Smooth muscle cell of the brain vasculature (primary cell): ENCODE measurements at regions not wholly inside any gene's neighbourhood (a gene's known extent, or its start where the extent isn't known, plus 50 kb on each side); places are given as distances from the start of the nearest gene placed in this dataset.
"Not testable (repeated sequence)": the region's sequence is repeated elsewhere in the genome, so short reads cannot be mapped to it uniquely, and the experiment has no call there.

Source experiments
- DNase-seq: peaks from one replicate; pipeline ENCODE4 v3.0.0-alpha.2; 2012; ENCODE audit warnings: low read depth, low spot score

DNA sequence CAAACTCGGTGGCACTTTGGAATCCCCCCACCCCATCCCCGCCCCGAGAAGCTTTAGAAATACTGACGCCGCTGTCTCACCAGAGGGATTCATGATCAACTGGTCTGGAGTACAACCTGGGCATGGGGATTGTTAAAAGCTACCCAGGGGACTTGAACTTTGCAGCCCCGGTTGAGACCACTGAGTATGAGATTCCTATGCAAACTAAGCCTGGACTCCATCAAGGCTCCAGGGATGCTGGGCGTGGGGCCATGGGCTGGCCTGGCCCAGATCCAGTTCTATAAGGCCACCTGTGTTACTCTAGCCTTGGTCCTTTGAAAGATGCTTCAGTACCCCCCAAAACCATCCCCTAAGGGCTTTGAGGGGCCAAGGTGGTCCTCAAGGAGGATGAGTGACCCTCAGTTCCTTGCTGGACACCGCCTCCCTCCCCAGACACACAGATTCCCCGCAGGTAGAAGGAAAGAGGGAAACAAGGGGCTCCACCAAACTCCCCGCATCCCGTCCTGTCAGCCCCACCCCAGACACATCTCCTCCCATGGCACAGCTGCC, 68.5 kb downstream of the MRPL36 start:
- no peak for DNase-seq

DNA sequence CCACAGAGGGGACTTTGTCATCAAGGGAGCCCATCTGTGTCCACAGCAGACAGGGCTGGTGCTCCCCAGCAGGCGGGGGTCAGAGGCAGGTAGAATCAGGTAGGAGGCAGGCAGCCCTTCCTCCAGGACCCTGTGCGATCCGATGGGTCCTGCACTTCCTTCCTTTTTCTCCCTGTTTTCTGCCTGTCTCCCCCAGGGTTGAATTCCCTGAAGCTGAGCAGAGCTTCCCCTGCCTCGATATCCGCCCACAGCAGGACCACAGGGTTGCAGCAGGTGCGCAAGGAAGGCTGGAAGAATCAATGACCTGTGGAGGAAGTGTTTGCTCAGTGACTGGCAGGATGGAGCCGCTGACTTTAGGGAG, 69.2 kb downstream of the MRPL36 start:
- no peak for DNase-seq

- DNase-seq = no peak
Observed at GRCh38 chr5:1729641-1730486, 69.8 kb downstream of the MRPL36 start.

DNA sequence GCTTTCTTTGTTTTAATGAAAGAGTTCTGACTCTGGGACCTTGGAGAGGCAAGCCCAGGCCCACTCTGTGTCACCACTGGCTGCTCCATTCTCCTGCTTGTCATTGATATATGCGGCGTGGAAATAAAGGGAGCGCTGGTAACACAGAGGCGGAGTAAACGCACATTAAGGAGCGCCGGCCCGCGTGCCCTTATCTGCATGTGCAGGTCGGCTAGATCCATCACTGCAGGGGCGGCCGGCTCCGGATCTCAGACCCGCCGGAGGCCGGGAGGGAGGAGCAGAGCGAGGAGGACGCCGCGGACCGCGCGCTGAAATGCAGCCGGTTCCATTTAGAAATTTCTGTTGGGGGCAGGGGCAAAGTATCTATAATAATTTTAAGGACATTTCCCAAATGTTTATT, 70.8 kb downstream of the MRPL36 start:
- DNase-seq = no peak

DNA sequence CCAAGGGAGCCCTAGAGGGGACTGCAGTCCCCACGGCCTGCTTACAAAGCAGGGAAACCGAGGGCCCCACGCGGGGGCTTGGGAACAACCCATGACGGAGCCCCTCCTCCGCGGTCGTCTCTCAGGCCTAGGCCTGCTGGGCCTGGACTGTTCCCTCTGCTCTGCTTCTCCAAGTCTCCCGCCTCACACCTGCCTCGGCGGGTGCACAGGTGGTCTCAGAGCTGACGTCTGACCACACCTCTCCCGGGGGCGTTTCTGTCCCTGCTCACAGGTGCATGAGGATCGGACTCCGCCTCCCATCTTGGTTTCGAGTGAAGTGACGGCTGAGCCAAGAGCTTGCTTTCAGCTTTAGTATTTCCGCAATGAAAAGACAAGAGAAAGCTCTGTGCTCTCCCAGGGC, 72.1 kb downstream of the MRPL36 start:
- no peak for DNase-seq

DNA sequence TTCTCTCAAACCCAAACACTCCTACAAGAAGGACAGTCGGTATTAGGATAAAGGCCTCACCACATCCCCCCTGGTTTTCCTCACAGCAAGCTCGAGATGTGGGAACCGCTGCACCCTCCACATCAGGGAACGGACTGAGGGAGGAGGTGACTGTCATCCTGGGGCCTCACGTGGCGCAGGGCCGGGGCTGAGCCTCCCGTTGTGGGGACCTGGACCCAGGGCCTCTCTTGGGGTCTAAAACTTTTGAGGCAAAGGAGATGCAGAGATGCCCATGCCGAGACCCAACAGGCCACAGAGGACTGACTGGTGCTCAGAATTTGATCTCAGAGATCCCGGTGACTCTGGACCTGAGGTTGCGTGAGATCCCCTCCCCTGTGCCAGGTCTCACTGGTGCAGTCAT, 72.7 kb downstream of the MRPL36 start:
- no peak for DNase-seq

DNA sequence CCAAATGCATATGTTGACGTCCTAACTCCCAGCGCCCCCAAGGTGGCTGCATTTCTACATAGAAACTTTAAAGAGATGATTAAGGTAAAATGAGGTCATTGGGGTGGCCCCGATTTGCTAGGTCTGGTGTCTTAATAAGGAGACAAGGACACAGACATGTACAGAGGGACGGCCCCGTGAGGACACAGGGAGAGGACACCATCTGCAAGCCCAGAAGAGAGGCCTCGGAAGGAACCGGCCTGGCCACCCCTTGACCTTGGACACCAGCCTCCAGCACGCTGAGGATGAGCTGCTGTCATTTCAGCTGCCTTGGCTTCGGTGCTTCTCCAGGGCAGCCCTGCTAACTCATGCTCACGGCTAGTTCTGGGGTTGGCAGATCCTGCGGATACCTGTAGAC, 73.2 kb downstream of the MRPL36 start:
- no peak for DNase-seq

DNA sequence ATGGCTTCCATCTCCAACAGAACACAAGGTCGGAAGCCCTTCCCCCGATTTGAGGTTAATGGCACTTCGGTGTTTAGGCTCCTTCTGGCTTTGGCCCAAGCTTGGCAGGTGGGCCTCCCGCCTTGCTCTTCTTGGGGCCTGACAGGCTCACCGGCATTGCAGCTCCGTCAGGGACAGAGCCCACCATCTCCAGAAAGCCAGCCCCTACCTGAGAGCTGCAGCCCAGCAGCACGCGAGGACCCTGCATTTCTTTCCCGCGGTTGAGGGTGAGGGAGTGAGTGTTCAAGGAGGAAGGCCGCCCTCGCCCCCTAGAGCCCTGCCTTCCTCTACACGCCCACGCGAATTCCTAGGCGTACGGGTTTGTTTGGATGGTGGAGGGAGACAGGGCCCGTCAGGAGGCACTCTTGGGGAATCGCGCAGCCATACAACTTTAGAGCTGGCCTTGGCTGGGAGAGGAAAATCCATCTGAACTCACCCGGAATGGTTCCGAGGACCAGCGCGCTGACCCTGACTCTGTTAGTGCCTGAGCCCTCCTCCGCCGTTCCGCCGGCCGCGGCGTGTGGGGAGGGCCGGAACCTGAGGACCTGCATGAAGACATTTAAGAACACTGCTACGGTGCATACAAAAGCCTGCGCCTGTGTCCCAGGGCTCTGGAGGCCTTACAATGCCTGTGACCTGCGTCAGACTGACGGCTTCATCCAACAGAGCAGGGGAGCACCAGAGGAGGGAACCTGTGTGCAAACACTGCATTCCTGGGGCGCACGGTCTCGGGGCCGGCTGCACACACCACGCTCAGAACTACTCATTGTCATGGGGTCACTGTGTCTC, 73.8 kb downstream of the MRPL36 start:
- DNase-seq = no peak

DNA sequence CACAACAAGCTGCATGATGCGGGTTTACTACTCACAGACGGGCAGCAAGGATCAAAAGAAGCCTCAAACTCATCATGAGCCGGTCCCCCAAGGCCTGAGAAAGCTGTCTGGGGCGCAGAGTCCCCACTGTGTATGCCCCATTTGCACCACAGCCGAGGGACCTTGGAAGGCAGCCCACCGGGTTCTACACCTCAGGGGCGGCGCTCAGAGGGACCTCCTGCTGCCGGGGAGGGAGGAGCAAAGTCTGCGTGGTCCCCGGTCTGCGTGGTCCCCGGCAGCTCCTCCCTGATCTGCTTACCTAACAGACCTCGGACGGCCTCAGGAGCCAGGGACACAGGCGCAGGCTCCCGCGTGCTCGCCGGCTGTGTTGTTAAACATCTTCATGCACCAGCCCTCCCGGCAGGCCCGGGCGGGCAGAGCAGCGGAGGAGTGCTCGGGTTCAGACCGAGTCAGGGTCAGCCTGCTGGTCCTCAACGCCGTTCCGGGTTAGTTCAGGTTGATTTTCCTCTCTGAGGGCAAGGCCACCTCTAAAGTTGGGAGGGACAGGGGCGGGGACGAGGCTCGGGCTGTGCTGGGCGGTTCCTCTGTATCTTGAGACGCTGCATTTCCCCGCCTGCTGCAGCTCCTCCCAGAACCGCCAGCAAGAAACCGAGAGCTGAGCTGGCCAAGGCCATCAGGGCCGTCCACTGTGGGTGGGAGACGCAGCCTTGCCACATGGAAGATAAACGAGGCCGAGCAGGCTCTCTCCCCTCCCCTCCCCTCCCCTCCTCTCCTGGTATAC, 74.6 kb downstream of the MRPL36 start:
- no peak for DNase-seq

GRCh38 chr5:1723957-1724821, 75.4 kb downstream of the MRPL36 start:
- no peak for DNase-seq

DNA sequence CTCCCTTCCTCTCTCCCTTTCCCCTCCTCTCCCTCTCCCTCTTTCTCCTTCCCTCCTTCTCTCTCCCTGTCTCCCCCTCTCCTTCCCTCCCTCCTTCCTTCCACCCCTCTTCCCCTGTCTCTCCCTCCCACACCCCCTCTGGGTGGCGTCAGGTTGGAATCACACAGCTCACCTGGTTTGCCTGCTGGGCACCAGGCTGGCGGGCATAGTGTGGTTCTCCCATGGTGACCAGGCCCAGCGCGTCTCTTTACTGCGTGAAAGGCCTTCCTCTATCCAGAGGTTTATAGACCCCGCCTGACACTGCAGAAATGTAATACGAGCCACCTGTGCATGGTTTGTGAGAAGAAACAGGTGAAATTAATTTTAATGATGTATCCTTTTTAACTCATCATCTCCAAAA, 76.2 kb downstream of the MRPL36 start:
- no peak for DNase-seq

- DNase-seq = no peak
Observed at GRCh38 chr5:1722877-1723276, 76.8 kb downstream of the MRPL36 start.

- no peak for DNase-seq
Observed at GRCh38 chr5:1720396-1721110, 79.1 kb downstream of the MRPL36 start.

DNA sequence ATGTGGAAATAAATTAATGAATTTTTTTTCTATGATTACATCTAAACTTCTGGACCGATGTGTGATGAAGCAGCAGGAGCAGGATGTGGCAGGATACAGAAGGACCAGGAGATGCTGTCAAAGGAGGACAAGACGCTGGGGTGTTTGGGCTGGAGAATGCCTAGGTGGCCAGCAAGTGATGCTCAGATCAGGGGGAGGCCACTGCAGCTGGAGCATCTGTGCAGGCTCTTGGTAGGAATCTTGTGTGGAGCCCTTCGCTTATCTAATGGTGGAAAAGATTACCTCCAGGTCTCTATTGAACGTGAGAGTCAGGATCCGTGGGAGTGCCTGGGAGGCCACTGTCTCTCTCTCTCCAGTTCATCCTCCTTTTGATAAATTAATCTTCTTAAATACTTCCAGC, 79.8 kb downstream of the MRPL36 start:
- DNase-seq = no peak

DNA sequence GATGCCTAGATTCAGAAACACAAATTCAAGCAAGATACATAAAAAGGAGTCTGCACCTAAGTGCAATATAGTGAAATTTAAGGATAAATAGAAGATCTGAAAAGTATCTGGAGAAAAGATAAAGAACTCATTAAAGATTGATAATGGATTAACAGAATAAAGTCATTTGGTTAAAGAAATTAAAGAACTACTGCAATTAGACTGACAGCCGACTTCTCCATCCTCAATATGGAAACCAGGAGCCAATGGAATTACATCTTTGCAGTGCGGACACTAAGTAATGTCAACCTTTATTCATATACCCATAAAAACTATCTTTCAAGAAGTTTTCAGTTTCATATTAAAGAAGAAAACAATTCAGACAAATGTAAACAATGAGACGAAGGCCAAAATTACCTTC, 81.0 kb downstream of the MRPL36 start:
- DNase-seq = no peak

GRCh38 chr5:1710091-1710490, 89.5 kb downstream of the MRPL36 start:
- not testable (repeated sequence) for DNase-seq

- no peak for DNase-seq
Observed at GRCh38 chr5:1709171-1709803, 90.3 kb downstream of the MRPL36 start.

- no peak for DNase-seq
Observed at GRCh38 chr5:1708592-1709141, 91.0 kb downstream of the MRPL36 start.

GRCh38 chr5:1707467-1707866, 92.2 kb downstream of the MRPL36 start:
- DNase-seq = no peak

DNA sequence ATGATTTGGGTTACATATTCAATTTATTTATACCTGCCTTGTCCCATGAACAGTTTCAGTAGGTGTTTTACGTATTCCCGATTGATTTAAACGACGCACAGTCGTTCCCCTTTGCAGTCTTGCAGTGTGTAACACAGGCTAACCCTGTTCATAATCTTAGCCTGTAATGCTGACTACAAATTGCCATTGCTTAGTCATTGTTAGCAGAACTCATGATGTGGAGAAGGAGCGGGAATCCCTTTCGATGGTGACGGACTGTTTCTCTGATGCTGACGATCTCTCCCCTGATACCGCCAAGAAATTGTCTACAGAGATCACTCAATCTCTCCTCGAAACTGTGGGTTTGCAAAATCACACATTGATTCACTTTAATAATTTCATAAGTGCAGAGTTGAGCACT, 93.2 kb downstream of the MRPL36 start:
- DNase-seq = no peak
